HG03457 (cell line): ENCODE measurements at regions not wholly inside any gene's neighbourhood (a gene's known extent, or its start where the extent isn't known, plus 50 kb on each side); places are given as distances from the start of the nearest gene placed in this dataset.
A peak's percentile ranks its signal among the peaks of the same experiment; 100 is the strongest.

Source experiments
- ATAC-seq: cut with Tn5 transposase; IDR thresholded peaks from one replicate; pipeline ENCODE4 v1.9.1; 2021; ENCODE audit warnings: moderate number of reproducible peaks; ENCODE audit not compliant: unreplicated experiment

- ATAC-seq, result no peak
These were observed 59.0 kb upstream of the MINAR1 start for GRCh38 chr15:79373113-79373512.

- ATAC-seq, result no peak
These were observed 58.4 kb upstream of the MINAR1 start for GRCh38 chr15:79373728-79374127.

DNA sequence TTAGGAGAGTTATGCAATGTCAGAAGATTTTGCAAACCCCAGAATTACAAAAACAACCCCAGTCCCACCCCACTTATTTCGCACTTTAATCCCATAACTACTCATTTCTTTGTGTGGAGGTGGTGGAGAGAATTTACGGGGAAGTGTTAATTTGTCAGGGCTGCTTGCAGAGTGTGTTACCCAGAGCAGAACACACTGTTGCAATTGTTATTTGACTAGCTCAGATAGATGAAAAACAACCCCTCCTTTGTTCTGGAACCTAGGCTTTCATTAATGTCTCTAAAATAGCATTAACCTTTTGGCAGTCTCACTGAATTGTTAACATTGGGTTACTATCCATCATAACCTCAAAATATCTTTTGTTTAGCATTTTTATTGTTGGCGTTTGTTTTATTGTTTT is 55.8 kb upstream of the MINAR1 start:
- ATAC-seq, result no peak

GRCh38 chr15:79378394-79379109 is 53.6 kb upstream of the MINAR1 start:
- ATAC-seq, result no peak

GRCh38 chr15:79380755-79381497 is 51.2 kb upstream of the MINAR1 start:
- ATAC-seq, result peak; percentile 67

GRCh38 chr15:79381593-79381992 is 50.5 kb upstream of the MINAR1 start:
- ATAC-seq, result no peak
